H1 (cell line): ENCODE measurements at regions not wholly inside any gene's neighbourhood (a gene's known extent, or its start where the extent isn't known, plus 50 kb on each side); places are given as distances from the start of the nearest gene placed in this dataset.

ENCODE experiments used
- CTCF ChIA-PET: fragments of 300-600 bp; sonication (Branson Sonifier 250); formaldehyde crosslinking; loops from one replicate; lab custom pipeline; 2021; ENCODE audit not compliant: partially characterized antibody; lab: Charles Lee
- POLR2A ChIA-PET: fragments of 300-600 bp; sonication (Branson Sonifier 250); formaldehyde crosslinking; loops from one replicate; lab custom pipeline; 2021; ENCODE audit warnings: inconsistent platforms; ENCODE audit not compliant: partially characterized antibody; lab: Charles Lee
- DNase-seq, 2 experiments: peaks; one replicate each; pipeline versions ENCODE4 v3.0.0 to v3.0.0-alpha.2; 2010 to 2022; ENCODE audit warnings: low spot score in 2 of 2, low read depth in 1 of 2, mixed read lengths in 1 of 2
- FAIRE-seq: peaks from 2 replicates; lab custom pipeline; 2011; peaks lifted over from hg19 to GRCh38; lab: Jason Lieb, UNC
- H2AFZ ChIP-seq: 2 replicates; pipeline ENCODE4 v1.8.1; 2012; ENCODE audit warnings: low read length, inconsistent platforms
- H2AK5ac ChIP-seq: 2 replicates; pipeline ENCODE4 v1.6.1; 2013; ENCODE audit warnings: low read depth, low read length
- H2BK120ac ChIP-seq: replicated peaks from 2 replicates; pipeline ENCODE3; 2013; ENCODE audit warnings: low read depth, low read length, inconsistent platforms
- H2BK12ac ChIP-seq: 2 replicates; pipeline ENCODE4 v1.6.1; 2013; ENCODE audit warnings: low read depth, low read length
- H2BK15ac ChIP-seq: 2 replicates; pipeline ENCODE4 v1.6.1; 2013; ENCODE audit warnings: low read length
- H2BK20ac ChIP-seq: 2 replicates; pipeline ENCODE4 v1.6.1; 2013; ENCODE audit warnings: low read length
- H2BK5ac ChIP-seq: 2 replicates; pipeline ENCODE4 v1.6.1; 2013; ENCODE audit warnings: low read depth, low read length
- H3K14ac ChIP-seq: 2 replicates; pipeline ENCODE4 v1.6.1; 2013; ENCODE audit warnings: inconsistent platforms; ENCODE audit not compliant: insufficient read length
- H3K18ac ChIP-seq: 2 replicates; pipeline ENCODE4 v1.6.1; 2013; ENCODE audit warnings: low read length; ENCODE audit errors: extremely low read depth
- H3K23ac ChIP-seq: 2 replicates; pipeline ENCODE4 v1.6.1; 2013; ENCODE audit warnings: inconsistent platforms; ENCODE audit not compliant: insufficient read length
- H3K23me2 ChIP-seq: 2 replicates; pipeline ENCODE4 v1.6.1; 2013; ENCODE audit warnings: low read depth, low read length
- H3K27ac ChIP-seq: 2 replicates; pipeline ENCODE4 v1.6.1; 2011; ENCODE audit warnings: low read depth, low read length, inconsistent platforms
- H3K27me3 ChIP-seq, 4 experiments: replicated peaks in 1 of 4; 1 replicate in 1 of 4; 2 replicates in 3 of 4; pipeline versions ENCODE4 v1.6.1 to v1.8.1; 2011 to 2013; ENCODE audit warnings: low read length in 3 of 4, mild to moderate bottlenecking in 3 of 4, inconsistent platforms in 2 of 4, mixed read lengths in 2 of 4, moderate library complexity in 1 of 4; ENCODE audit not compliant: control insufficient read depth in 3 of 4, insufficient read depth in 3 of 4; ENCODE audit errors: extremely low read depth in 1 of 4
- H3K36me3 ChIP-seq, 4 experiments: 2 replicates each; pipeline versions ENCODE4 v1.6.1 to v1.8.1; 2011 to 2013; ENCODE audit warnings: mild to moderate bottlenecking in 4 of 4, low read length in 3 of 4, moderate library complexity in 2 of 4, control low read depth in 1 of 4, inconsistent platforms in 1 of 4; ENCODE audit not compliant: insufficient read depth in 4 of 4, control insufficient read depth in 2 of 4
- H3K4ac ChIP-seq: replicated peaks from 2 replicates; pipeline ENCODE3; 2013; ENCODE audit warnings: low read length, low read depth, mixed read lengths, inconsistent platforms; ENCODE audit not compliant: insufficient read length
- H3K4me1 ChIP-seq, 4 experiments: replicated peaks in 1 of 4; 1 replicate in 1 of 4; 2 replicates in 3 of 4; pipeline versions ENCODE4 v1.6.1 to v1.8.1; 2011 to 2013; ENCODE audit warnings: low read length in 3 of 4, inconsistent platforms in 2 of 4, mixed read lengths in 1 of 4; ENCODE audit not compliant: insufficient read depth in 4 of 4, control insufficient read depth in 3 of 4
- H3K4me2 ChIP-seq, 2 experiments: 2 replicates each; pipeline versions ENCODE4 v1.6.1 to v1.8.1; 2011 to 2013; ENCODE audit warnings: low read depth in 2 of 2, low read length in 2 of 2, control low read depth in 1 of 2, inconsistent platforms in 1 of 2, mild to moderate bottlenecking in 1 of 2; ENCODE audit not compliant: insufficient read depth in 1 of 2
- H3K4me3 ChIP-seq, 4 experiments: fragments of 200-600, 300-600 bp in 1 of 4; sonication (generic), shearing (Covaris generic), sonication (Bioruptor Twin) in 1 of 4; 2 replicates each; pipeline versions ENCODE4 v1.5.1 to v1.8.1; 2011 to 2016; ENCODE audit warnings: low read length in 4 of 4, low read depth in 3 of 4, control low read depth in 2 of 4, inconsistent platforms in 2 of 4, mild to moderate bottlenecking in 2 of 4, mixed read lengths in 1 of 4, moderate library complexity in 1 of 4; ENCODE audit not compliant: insufficient read depth in 2 of 4; ENCODE audit errors: extremely low read depth in 1 of 4
- H3K56ac ChIP-seq: replicated peaks from 2 replicates; pipeline ENCODE3; 2013; ENCODE audit warnings: low read depth, mild to moderate bottlenecking, mixed read lengths, low read length, inconsistent platforms; ENCODE audit not compliant: insufficient read length
- H3K79me1 ChIP-seq: 2 replicates; pipeline ENCODE4 v1.6.1; 2013; ENCODE audit warnings: low read depth, low read length, control low read depth
- H3K79me2 ChIP-seq, 2 experiments: 2 replicates each; pipeline versions ENCODE4 v1.6.1 to v1.8.1; 2012 to 2013; ENCODE audit warnings: low read length in 2 of 2, mild to moderate bottlenecking in 2 of 2, inconsistent platforms in 1 of 2; ENCODE audit not compliant: insufficient read depth in 2 of 2, control insufficient read depth in 1 of 2
- H3K9ac ChIP-seq, 4 experiments: replicated peaks in 1 of 4; 1 replicate in 1 of 4; 2 replicates in 3 of 4; pipeline versions ENCODE4 v1.6.1 to v1.8.1; 2011 to 2013; ENCODE audit warnings: low read depth in 3 of 4, low read length in 3 of 4, control low read depth in 2 of 4, mild to moderate bottlenecking in 2 of 4, moderate library complexity in 2 of 4, inconsistent platforms in 1 of 4; ENCODE audit errors: extremely low read depth in 1 of 4
- H3K9me3 ChIP-seq, 2 experiments: 2 replicates each; pipeline versions ENCODE4 v1.6.1 to v1.8.1; 2012 to 2013; ENCODE audit warnings: mild to moderate bottlenecking in 2 of 2, moderate library complexity in 2 of 2, control low read depth in 1 of 2, inconsistent platforms in 1 of 2, low read depth in 1 of 2, low read length in 1 of 2, mixed read lengths in 1 of 2; ENCODE audit not compliant: insufficient read depth in 2 of 2
- H4K20me1 ChIP-seq, 2 experiments: replicated peaks in 1 of 2; 2 replicates each; pipeline versions ENCODE3 to v1.8.1; 2011 to 2013; ENCODE audit warnings: inconsistent platforms in 2 of 2, low read length in 2 of 2, mild to moderate bottlenecking in 1 of 2; ENCODE audit not compliant: insufficient read depth in 2 of 2, control insufficient read depth in 1 of 2
- H4K5ac ChIP-seq: 2 replicates; pipeline ENCODE4 v1.6.1; 2013; ENCODE audit warnings: low read length, low read depth, mixed read lengths, inconsistent platforms; ENCODE audit not compliant: insufficient read length
- H4K8ac ChIP-seq: 2 replicates; pipeline ENCODE4 v1.8.0; 2013; ENCODE audit warnings: mild to moderate bottlenecking, moderate library complexity, low read length, inconsistent platforms; ENCODE audit not compliant: insufficient read depth; ENCODE audit errors: extremely low read depth
- H4K91ac ChIP-seq: replicated peaks from 2 replicates; pipeline ENCODE3; 2013; ENCODE audit warnings: low read length, mixed read lengths, inconsistent platforms; ENCODE audit not compliant: insufficient read length
- BCL11A ChIP-seq, 2 experiments: IDR thresholded peaks; one replicate each; pipeline ENCODE4 v1.6.1; 2011; ENCODE audit warnings: low read depth in 2 of 2, low read length in 2 of 2, mild to moderate bottlenecking in 2 of 2
- CREB1 ChIP-seq: IDR thresholded peaks from 2 replicates; pipeline ENCODE4 v1.6.1; 2012; ENCODE audit warnings: inconsistent platforms
- EZH2 ChIP-seq: fragments of 200-600 bp; sonication (generic); IDR thresholded peaks from 2 replicates; pipeline ENCODE4 v1.7.1; 2012; ENCODE audit warnings: low read depth, mild to moderate bottlenecking, moderate library complexity, low read length, inconsistent platforms; ENCODE audit not compliant: severe bottlenecking
- FOSL1 ChIP-seq: IDR thresholded peaks from 2 replicates; pipeline ENCODE4 v1.6.1; 2011; ENCODE audit warnings: mild to moderate bottlenecking, low read depth, low read length, moderate library complexity; ENCODE audit not compliant: insufficient read depth
- HDAC2 ChIP-seq, 2 experiments: fragments of 300-600 bp in 1 of 2; sonication (generic) in 1 of 2; IDR thresholded peaks; 2 replicates each; pipeline ENCODE4 v1.6.1; 2011 to 2012; ENCODE audit warnings: low read depth in 2 of 2, low read length in 2 of 2, mild to moderate bottlenecking in 2 of 2, moderate library complexity in 2 of 2, borderline replicate concordance in 1 of 2, inconsistent platforms in 1 of 2
- KDM1A ChIP-seq: fragments of 200-600, 300-600 bp; sonication (generic); IDR thresholded peaks from 2 replicates; pipeline ENCODE4 v1.7.1; 2016; ENCODE audit warnings: mild to moderate bottlenecking, low read length, borderline replicate concordance
- POU5F1 ChIP-seq: IDR thresholded peaks from 2 replicates; pipeline ENCODE4 v1.6.1; 2011; ENCODE audit warnings: low read depth, mild to moderate bottlenecking, low read length, moderate library complexity
- RBBP5 ChIP-seq: IDR thresholded peaks from 2 replicates; pipeline ENCODE4 v1.7.1; 2012; ENCODE audit warnings: low read depth, mild to moderate bottlenecking, inconsistent platforms, low read length, moderate library complexity, borderline replicate concordance
- SIX5 ChIP-seq: IDR thresholded peaks from 2 replicates; pipeline ENCODE4 v1.6.1; 2011; ENCODE audit warnings: mild to moderate bottlenecking, low read depth, low read length
- SP4 ChIP-seq: IDR thresholded peaks from 2 replicates; pipeline ENCODE4 v1.6.1; 2012; ENCODE audit warnings: low read length, inconsistent platforms
- SUZ12 ChIP-seq: fragments of 200-600 bp; sonication (generic); IDR thresholded peaks from 2 replicates; pipeline ENCODE4 v1.6.1; 2012; ENCODE audit warnings: mild to moderate bottlenecking, inconsistent platforms, low read length, moderate library complexity, mixed read lengths
- TAF1 ChIP-seq: IDR thresholded peaks from 2 replicates; pipeline ENCODE4 v1.6.1; 2011; ENCODE audit warnings: mild to moderate bottlenecking, low read depth, low read length
- TAF7 ChIP-seq: optimal IDR thresholded peaks from 2 replicates; pipeline ENCODE3; 2011; ENCODE audit warnings: low read depth, mild to moderate bottlenecking, inconsistent platforms, low read length, moderate library complexity, borderline replicate concordance
- TCF12 ChIP-seq: IDR thresholded peaks from 2 replicates; pipeline ENCODE4 v1.6.1; 2011; ENCODE audit warnings: low read depth, mild to moderate bottlenecking, low read length
- WGBS, 2 experiments: shearing (Covaris generic) in 1 of 2; methylation state at CpG; one replicate each; pipeline versions ENCODE4 v1.1.6 to v1.1.7; 2013 to 2015; ENCODE audit warnings: low lambda C conversion rate in 2 of 2, mixed read lengths in 2 of 2, inconsistent platforms in 1 of 2, low coverage in 1 of 2, missing lambda C conversion rate in 1 of 2; ENCODE audit not compliant: insufficient replicate concordance in 2 of 2, insufficient coverage in 1 of 2, insufficient read length in 1 of 2; ENCODE audit errors: extremely low coverage in 1 of 2, missing lambda C conversion rate in 1 of 2; 5-methylcytosine and 5-hydroxymethylcytosine counted together

DNA sequence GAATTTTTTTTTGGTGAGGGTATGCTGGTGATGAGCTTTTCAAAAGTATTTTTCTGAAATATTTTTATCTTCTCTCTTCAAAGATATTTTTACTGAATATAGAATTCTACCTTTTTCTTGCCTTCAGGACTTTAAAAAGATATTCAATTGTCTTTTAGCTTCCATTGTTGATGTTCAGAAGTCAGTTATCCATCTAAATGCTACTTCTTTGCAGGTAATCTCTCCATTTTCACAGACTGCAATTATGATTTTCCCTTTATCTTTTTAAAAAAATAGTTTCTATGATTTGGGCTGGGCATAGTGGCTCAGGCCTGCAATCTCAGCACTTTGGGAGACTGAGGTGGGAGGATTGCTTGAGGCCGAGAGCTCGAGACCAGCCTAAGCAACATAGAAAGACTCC lies 222.4 kb downstream of the IL20RB start:
- Histone ChIP-seq H2BK12ac (no peak overlapping the region), H2AFZ (no peak overlapping the region), H4K20me1 (no peaks in the 10 kb centered on the region), H2BK15ac (no peak overlapping the region), H3K79me1 (no peaks in the 10 kb centered on the region), H3K79me2 (no peaks in the 10 kb centered on the region), H3K18ac (no peak overlapping the region), H4K91ac (no peak overlapping the region), H2BK5ac (no peak overlapping the region), H3K27me3 (no peaks in the 10 kb centered on the region), H3K9ac (no peak overlapping the region), H4K8ac (no peak overlapping the region), H4K5ac (no peak overlapping the region), H3K4ac (no peak overlapping the region), H3K23me2 (no peaks in the 10 kb centered on the region), H3K9me3 (peaks cover 0 to 5% of the 10 kb centered on the region in 2 experiments; a peak in 1 of 4 replicates), H3K4me3 (no peak overlapping the region), H3K4me2 (no peak overlapping the region), H3K36me3 (no peaks in the 10 kb centered on the region), H3K56ac (no peak overlapping the region), H3K23ac (no peak overlapping the region), H2AK5ac (no peak overlapping the region), H2BK120ac (no peak overlapping the region), H3K27ac (no peak overlapping the region), H3K4me1 (no peaks in the 10 kb centered on the region), H2BK20ac (no peak overlapping the region), H3K14ac (no peak overlapping the region)
- ChIA-PET CTCF (interaction anchor here (0.9 to 2.2 kb wide), 5 partner anchors 9 to 166 kb away, joined by 3 to 5 read pairs (median 3); no protein-coding TSS in a partner anchor), POLR2A (no interaction called here)
- DNase-seq, result no peak
- FAIRE-seq, result no peak
- WGBS, 2 experiments, result 93% methylated on average over 2 of the region's 2 CpGs; no CpG with 5 or more reads in 1 of the 2 experiments
- no peak for TF ChIP-seq FOSL1
- no peak for TF ChIP-seq HDAC2 (IDR thresholded peaks at IDR 0.05; ENCODE audit: borderline replicate concordance in 1 of 2, low read depth in 2 of 2, low read length in 2 of 2)
- no peak for TF ChIP-seq KDM1A
- no peak for TF ChIP-seq BCL11A (IDR thresholded peaks at IDR 0.05; ENCODE audit: low read depth in 2 of 2, low read length in 2 of 2)
- TF ChIP-seq EZH2, result no peak
- TF ChIP-seq SP4, result no peak
- no peak for TF ChIP-seq TCF12
- TF ChIP-seq TAF7, result no peak
- no peak for TF ChIP-seq SUZ12
- TF ChIP-seq TAF1, result no peak
- TF ChIP-seq SIX5, result no peak
- TF ChIP-seq CREB1, result no peak
- no peak for TF ChIP-seq POU5F1
- no peak for TF ChIP-seq RBBP5
